RKO (cell line): ENCODE measurements at regions not wholly inside any gene's neighbourhood (a gene's known extent, or its start where the extent isn't known, plus 50 kb on each side); places are given as distances from the start of the nearest gene placed in this dataset.
"Not testable (repeated sequence)": the region's sequence is repeated elsewhere in the genome, so short reads cannot be mapped to it uniquely, and the experiment has no call there.

Experiments
- DNase-seq: peaks from one replicate; pipeline ENCODE4 v3.0.0-alpha.2; 2016; ENCODE audit warnings: low spot score

- DNase-seq, result no peak
Observed at GRCh38 chr1:94672934-94673333, 131.4 kb upstream of the F3 start.

DNA sequence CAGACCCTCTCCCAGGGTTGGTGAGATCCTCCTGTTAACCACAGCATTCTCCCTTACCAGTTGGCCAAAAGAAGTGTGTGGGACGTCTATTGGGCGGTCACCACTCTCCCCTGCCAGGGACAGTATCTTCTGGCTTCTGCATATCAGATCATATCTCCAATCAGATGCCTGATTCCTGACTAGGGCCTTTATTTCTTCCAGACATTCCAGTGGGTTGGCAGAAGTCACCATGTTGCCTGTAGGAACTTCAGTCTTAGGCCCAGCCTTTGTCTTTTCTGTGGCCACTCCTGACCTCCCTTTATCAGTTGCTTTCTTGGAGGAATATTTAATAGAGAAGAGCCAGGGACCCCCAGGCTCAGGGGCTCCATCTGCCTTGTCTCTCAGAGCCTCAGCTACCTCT lies 130.4 kb upstream of the F3 start:
- DNase-seq, result no peak

- DNase-seq, result no peak
Observed at GRCh38 chr1:94670273-94670672, 128.7 kb upstream of the F3 start.

- DNase-seq, result no peak
Observed at GRCh38 chr1:94669198-94669597, 127.6 kb upstream of the F3 start.

- DNase-seq, result no peak
Observed at GRCh38 chr1:94668528-94668927, 127.0 kb upstream of the F3 start.

- no peak for DNase-seq
Observed at GRCh38 chr1:94667818-94668217, 126.3 kb upstream of the F3 start.

- DNase-seq, result no peak
Observed at GRCh38 chr1:94666797-94667196, 125.2 kb upstream of the F3 start.

GRCh38 chr1:94661431-94661932 lies 119.9 kb upstream of the F3 start:
- DNase-seq, result no peak

DNA sequence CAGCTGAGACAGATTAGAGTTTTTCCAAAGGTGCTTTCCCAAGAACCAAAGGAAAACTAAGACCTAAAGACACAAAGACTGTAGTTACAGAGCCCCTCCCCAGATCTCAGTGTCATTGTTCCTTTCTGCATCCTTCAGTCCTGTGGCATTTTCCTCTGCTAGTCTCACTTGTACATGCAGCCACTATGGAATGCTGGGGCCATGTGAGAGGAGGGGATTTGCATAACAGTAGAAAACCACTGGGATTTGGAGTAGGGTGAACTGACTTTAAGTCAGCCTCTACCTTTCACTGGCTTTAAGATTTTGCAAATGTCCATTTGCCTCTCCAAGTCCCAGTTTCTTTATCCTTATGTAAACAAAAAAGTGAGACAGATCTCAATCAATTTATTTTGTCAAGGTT lies 119.4 kb upstream of the F3 start:
- DNase-seq, result no peak

DNA sequence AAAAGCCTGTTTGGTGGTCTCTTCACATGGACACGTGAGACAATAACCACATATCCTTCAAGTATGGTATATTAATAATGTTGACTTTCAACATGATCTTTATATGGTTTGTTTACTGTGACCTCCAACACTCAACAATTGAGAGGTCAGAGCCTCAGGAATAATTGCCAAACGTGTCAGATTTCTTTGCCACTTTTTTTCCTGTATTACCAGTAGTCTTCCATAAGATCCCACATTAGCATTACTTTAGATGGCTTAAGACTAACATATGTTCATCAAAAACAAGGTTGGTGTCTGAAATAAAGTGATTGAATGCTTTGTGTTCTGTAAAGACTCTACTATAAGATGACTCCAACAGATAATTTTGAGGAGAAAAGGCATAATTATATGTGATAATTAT lies 118.7 kb upstream of the F3 start:
- no peak for DNase-seq

DNA sequence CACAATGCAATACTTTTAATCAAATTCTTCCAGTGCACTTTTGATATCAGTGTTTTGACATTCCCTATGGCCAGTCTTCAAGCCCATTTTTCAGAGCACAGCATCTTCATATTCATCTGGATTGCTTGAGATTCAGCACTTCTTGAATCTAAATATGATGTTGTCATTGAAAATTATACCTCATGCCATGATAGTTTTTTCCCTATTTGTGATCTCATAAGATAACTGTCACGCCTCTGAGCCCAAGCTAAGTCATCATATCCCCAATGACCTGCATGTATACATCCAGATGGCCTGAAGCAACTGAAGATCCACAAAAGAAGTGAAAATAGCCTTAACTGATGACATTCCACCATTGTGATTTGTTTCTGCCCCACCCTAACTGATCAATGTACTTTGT lies 117.6 kb upstream of the F3 start:
- not testable (repeated sequence) for DNase-seq

- peak; percentile 18 for DNase-seq
Observed at GRCh38 chr1:94658221-94658620, 116.7 kb upstream of the F3 start.

DNA sequence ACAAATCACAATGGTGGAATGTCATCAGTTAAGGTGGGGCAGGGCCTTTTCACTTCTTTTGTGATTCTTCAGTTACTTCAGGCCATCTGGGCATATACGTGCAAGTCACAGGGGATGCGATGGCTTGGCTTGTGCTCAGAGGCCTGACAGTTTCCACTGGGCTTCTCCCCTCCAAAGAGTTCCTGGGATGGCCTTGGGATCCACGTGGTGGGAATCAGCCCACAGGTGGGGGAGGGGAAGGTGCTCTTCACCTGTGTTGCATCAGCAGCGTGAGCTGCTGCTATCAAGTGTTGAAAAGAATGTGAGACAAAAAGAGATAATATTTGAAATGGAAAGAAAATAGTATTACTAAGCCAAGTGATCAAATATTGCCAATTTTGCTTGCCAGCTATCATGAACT lies 116.2 kb upstream of the F3 start:
- DNase-seq, result not testable (repeated sequence)

DNA sequence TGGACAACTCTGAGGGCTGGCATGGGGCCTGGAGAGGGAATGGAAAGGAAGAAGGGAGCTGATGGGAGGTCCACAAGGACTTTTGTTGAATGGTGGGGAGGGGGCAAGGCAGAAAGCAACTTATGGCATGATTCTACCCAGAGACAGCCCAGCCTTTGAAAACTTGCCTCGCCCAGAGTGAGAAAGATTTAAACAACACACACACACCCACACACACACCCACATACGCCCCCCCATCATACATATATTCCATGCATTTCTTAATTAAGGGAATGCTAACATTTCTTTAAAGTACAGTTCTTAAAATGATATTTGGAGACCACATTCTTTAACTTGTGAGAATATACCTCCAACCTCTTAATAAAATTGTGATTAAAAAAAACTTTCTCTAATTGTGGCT lies 115.4 kb upstream of the F3 start:
- DNase-seq, result no peak

- DNase-seq, result no peak
Observed at GRCh38 chr1:94654919-94655318, 113.4 kb upstream of the F3 start.

GRCh38 chr1:94654459-94654858 lies 112.9 kb upstream of the F3 start:
- DNase-seq, result no peak

DNA sequence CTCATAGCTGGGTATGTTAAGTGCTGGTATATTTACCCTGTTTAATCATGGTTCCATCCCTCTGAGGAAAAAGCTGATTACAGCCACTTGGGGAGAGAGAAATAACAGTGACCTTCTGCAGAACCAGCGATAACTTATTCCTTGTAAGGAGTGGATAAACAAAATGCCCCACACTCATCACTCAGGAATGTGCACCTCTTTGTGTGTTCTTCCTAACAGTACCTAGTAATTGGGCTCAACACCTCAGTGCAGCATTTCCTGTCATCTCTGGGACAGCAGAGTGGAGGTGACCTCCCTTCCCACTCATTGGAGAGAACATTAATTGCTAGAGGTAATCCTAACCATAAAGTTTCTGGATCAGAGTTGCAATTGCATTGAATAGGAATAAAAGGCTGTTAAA lies 112.5 kb upstream of the F3 start:
- no peak for DNase-seq

- DNase-seq, result no peak
Observed at GRCh38 chr1:94653454-94653853, 111.9 kb upstream of the F3 start.

GRCh38 chr1:94651076-94651475 lies 109.5 kb upstream of the F3 start:
- no peak for DNase-seq

DNA sequence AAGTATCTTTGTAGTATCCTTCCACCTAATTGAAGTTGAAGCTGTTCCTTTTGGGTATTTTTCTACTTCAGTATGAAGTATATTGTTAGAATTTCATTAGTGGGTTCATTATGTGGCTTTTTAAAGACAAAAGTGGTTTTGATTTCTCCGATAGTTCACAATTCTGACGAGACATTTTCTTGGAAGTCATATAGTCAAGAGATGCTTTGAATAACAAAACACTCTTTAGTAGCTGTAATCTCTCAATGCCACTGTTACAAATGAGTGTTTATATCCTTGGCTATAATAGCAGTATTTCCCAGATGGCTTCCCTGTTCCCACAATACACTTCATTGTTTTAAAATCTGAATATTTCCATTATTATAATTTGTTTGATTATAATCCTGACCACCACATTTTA lies 108.7 kb upstream of the F3 start:
- no peak for DNase-seq

- DNase-seq, result no peak
Observed at GRCh38 chr1:94648225-94649007, 106.9 kb upstream of the F3 start.

DNA sequence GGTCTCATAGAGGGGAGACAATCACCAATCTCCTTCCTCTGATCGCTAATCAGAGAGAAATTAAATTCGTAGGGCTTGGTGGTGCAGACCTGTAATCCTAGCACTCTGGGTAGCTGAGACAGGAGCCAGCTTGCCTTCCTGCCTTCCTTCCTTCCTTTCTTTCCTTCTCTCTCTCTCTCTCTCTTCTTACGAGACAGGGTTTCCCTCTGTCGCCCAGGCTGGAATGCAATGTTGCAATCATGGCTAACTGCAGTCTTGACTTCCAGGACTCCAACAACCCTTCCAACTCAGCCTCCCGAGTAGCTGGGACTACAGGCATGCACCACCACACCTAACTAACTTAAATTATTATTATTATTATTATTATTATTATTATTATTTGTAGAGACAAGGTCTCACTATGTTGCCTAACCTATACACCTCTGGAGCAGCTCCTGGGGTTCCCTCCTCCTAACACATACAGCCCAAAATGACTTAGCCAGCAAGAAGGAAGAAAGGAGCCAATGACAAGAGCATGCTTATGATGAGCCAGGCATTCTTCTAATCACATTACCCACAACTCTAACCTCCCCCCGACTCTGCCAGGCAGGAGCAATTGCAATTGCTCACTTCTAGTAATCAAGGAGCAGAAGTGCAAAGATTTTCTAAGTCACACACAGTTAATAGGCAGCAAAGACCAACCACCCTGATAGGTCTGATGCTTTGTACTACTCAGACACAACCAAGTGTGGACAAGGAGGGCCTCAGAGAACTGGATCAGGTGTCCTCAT lies 105.4 kb upstream of the F3 start:
- DNase-seq, result no peak

DNA sequence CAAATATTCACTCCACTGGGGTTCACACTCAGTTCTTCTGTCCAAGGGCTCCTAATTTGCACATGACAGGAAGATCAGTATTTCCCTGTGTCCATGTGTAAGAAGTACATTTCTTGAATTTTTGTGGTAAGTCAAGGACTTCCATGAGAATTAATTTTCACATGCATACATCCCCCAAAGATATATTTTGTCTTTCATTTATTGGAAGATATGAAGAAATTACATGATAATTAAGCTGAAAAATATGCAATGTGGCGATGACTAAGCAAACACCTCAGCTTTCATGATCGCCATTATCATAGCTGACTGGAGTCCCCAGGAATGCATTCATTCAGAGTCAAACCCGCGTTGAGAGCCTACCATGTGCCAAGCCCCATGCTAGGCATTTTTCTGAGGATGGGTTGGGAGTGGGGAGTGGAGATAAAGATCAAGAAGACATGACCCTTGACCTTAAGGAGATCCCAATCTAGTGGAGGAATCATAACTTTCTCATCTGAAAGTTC lies 104.6 kb upstream of the F3 start:
- peak; percentile 58 for DNase-seq
